HG02623 (cell line): ENCODE measurements at regions not wholly inside any gene's neighbourhood (a gene's known extent, or its start where the extent isn't known, plus 50 kb on each side); places are given as distances from the start of the nearest gene placed in this dataset.
"Not testable (repeated sequence)": the region's sequence is repeated elsewhere in the genome, so short reads cannot be mapped to it uniquely, and the experiment has no call there.

Source experiments
- ATAC-seq: cut with Tn5 transposase; IDR thresholded peaks from one replicate; pipeline ENCODE4 v1.9.1; 2021; ENCODE audit warnings: moderate library complexity; ENCODE audit not compliant: unreplicated experiment

- no peak for ATAC-seq
Measured at GRCh38 chr9:129561594-129562281, 59.2 kb downstream of the C9orf50 start.

- no peak for ATAC-seq
Measured at GRCh38 chr9:129560881-129561306, 60.0 kb downstream of the C9orf50 start.

DNA sequence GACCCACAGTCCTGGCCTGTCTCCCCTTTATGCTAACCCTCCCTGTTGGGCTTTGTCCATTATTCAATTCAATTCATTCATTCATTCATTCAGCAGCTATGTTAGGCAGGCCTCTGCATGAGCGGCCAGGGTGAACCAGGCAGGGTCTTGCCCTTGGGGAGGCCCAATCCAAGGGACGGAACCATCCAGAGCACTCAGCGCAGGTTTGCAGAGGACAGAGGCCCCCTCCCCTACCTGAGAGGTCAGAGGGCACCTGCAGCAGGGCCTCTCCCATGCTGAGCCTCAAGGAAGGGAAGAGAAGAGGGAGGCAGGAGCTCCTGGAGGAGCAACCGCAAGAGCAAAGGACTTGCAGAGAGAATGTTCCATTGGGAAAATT is 61.4 kb downstream of the C9orf50 start:
- ATAC-seq = no peak

DNA sequence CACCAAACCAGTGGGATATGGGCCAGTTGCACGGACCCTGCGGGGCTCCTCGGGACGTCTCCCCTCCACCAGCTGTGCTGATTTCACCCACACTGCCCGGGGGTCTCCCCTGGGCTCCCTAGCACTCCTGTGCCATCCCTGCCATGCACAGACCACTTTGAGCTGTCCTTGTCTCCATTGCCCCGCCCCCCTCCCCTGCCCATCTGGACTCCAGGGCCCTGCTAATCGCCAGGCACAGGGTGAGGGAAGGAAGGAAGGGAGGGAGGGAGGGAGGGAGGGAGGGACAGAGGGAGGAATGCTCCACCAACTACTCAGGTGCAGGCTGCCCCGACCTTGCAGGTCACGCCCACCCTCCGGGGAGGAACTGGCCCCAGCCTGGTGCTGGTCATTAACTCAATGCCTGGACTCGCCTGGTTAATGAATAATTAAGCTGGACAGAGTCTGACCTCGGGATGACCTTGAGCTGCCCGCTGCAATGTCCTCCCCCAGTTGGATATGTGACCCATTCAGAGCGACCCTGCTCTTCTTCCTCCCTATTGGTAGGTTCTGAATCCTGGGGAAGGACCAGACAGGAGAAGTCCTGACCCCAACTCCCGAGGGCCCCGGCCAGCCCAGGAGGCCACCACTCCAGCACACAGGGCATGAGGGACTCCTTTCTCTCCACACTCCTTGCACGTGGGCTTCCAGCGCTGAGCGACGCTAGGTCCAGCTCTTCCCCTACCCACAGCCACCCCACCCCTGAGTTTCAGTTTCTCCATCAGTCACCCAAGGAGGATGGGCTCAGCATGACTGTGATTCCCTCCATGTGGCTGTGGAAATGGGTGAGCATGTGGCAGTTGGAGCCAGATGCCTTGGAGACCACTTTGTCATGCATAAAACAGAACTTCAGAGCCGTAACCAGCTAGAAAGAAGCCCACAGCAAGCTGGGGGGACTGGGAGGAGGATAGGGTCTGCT is 62.1 kb downstream of the C9orf50 start:
- no peak for ATAC-seq

DNA sequence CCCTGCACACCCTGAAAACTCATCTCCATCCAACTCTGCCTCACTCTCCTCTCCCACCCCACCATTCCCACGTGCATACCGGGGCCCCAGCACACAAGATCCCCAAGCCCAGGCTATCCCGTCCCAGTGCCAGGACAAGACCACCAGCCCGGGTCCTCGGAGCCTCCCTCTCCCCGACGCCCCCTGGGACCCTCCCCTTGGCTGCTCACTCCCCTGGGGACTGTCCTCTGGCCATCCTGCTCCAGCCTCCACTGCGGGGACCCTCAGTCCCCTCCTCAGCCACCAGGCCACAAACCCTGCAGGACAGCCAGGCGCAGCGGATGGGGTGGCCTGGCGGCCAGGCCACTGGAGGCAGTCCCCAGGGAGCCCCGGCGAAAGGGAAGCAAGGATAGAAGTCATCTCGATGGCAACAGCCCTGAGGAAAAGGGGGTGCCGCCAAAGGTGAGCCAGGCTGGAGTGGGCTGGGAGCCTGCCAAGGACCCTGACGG is 62.8 kb downstream of the C9orf50 start:
- no peak for ATAC-seq

- ATAC-seq = no peak
Measured at GRCh38 chr9:129557192-129558036, 63.5 kb downstream of the C9orf50 start.

DNA sequence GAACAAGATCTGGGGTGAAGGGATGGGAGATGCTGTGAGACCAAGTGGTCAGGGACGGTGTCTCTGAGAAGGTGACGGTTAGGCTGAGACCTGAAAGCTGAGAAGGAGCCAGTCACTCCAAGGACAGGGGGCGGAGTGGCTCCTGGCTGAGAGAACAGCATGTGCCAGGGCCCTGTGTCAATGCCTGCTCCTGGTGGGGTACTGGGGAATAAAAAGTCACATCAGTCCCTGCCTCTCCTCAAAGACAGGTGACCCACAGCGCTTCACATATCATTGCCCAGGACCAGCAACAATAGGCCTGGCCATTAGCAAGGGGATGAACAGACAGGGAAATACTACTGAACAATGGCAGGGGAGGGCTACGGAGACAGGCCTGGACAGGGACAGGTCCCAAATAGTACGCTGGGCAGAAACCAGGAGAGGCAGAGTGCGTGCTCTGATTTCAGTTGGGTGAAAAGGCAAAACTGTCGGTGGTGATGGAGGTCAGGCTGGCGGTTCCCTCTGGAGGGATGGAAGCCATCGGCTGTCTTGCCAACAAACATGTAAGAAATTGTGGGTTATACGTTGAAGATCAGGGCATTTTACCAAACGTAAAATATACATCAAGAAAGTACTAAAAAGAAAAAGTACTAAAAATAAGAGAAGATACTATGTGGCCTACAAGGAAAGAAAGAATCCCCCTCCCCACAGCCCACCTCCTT is 64.3 kb downstream of the C9orf50 start:
- ATAC-seq = no peak

GRCh38 chr9:129555512-129556215 is 65.2 kb downstream of the C9orf50 start:
- no peak for ATAC-seq

- no peak for ATAC-seq
Measured at GRCh38 chr9:129554649-129555048, 66.3 kb downstream of the C9orf50 start.

DNA sequence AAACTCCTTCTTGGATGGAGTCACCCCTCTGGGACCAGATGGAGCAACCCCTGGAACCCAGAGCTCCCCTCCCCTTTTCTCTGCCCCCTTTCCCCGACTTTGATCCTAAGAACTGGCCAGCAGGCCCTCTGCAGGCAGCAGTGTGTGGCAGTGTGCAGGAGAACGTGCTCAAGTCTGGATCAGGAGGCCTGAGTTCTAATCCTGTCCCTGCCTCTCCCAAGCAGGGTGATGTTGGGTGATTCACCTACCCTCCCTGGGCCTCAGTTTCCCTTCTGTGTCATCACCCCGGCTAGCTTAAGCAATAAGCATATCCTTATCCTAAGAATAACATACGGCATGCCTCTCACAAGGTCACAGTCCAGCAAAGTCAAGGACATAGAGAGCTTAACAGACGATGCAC is 67.6 kb downstream of the C9orf50 start:
- no peak for ATAC-seq

GRCh38 chr9:129552064-129552463 is 68.8 kb downstream of the C9orf50 start:
- ATAC-seq = no peak

DNA sequence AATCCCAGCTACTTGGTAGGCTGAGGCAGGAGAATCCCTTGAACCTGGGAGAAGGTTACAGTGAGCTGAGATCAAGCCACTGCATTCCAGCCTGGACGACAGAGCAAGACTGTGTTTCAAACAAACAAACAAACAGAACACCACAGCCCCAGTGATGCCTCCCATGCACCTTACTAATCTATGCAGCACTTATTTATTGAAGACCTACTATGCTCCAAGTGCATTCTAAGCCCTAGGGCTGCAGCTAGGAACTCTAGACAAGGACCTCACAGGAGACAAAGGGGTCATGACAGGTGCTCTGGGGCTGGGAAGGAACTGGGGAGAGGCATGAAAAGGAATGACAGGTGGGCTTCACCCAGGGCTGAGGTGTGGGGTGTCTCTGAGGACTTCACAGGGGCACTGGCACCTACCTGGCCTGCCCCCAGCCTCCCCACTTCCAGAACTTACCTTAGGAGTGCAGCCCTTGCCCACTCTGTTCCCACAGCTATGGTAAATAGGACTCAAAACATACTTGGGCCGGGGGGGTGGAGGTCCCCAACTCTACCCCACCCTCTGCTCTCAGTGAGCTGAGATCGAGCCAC is 69.4 kb downstream of the C9orf50 start:
- no peak for ATAC-seq

DNA sequence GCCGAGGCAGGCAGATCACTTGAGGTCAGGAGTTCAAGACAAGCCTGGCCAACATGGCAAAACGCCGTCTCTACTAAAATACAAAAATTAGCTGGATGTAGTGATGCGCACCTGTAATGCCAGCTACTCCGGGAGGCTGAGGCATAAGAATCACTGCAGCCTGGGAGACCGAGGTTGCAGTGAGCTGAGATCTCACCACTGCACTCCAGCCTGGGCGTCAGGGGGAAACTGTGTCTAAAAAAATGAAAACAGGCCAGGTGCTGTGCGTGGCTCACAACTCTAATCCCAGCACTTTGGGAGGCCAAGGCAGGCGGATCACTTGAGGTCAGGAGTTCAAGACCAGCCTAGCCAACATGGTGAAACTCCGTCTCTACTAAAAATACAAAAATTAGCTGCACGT is 69.9 kb downstream of the C9orf50 start:
- not testable (repeated sequence) for ATAC-seq

GRCh38 chr9:129550199-129550839 is 70.6 kb downstream of the C9orf50 start:
- no peak for ATAC-seq

DNA sequence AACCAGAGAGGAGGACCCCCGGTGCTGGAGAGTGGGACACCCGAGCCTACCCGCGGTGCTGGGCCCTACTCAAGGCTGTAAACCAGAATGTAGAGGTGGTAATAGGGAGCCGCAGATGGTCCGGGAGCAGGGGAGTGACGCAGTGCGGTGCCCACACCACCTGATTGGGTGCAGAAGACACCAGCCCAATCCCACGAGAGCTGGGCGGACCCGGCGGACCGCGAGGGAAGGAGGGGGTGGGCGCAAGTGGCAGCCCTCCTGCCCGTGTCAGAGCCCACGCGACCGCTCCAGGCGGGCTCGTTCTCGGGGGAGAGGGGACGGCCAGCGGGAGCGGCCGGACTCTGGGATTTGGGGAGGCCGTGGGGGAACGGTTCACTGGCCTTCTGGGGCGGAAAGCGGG is 71.2 kb downstream of the C9orf50 start:
- no peak for ATAC-seq

DNA sequence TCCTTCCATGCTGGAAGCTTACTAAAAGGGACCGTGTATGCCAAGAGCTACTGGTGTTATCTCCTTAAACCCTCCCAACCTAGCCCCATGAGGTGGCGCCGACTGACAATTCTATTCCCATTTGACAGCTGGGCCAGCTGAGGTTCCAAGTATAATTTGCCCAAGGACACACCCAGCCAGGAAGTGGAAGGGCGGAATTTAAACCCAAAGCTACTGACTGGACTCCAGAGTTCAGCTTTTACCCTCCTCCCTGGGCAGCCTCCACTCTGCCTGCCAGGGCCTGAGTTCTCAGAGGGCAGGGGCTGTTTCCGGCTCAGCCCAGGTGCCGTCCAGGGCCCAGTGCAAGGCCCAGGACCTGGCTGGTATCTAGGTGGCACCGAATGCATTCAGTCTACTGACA is 71.8 kb downstream of the C9orf50 start:
- ATAC-seq = no peak

DNA sequence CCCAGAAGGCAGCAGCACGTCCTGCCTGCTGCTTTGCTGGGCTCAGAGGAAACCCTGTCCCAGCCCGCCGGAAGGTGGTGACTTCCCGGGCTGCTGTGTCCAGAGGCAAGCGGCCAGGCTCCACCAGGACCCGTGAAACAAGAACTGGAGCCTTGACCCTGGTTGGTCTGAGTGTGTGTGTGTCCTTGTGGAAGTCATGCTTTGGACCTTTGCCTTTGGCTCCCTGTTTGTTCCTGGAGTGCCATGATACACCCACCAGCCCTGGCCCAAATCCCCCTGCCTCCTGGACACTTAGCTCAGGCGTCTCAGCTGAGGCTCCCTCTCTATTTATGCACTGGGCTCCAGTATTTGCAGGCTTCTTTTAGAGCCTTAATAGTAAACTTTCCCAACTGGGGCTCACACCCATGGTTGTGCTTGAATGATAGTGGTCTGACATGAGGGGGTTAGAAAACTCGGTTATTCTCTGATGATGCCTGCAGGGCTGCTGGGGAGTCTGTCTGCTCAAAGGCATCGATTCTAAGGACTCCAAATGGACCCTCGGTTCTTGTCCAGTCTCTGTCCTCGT is 72.2 kb downstream of the C9orf50 start:
- no peak for ATAC-seq

GRCh38 chr9:129547869-129548570 is 72.9 kb downstream of the C9orf50 start:
- no peak for ATAC-seq
